Jurkat, Clone E6-1 (cell line): ENCODE measurements at regions not wholly inside any gene's neighbourhood (a gene's known extent, or its start where the extent isn't known, plus 50 kb on each side); places are given as distances from the start of the nearest gene placed in this dataset.
"Not testable (repeated sequence)": the region's sequence is repeated elsewhere in the genome, so short reads cannot be mapped to it uniquely, and the experiment has no call there.

Experiments
- DNase-seq: peaks from one replicate; pipeline ENCODE4 v3.0.0-alpha.2; 2011; ENCODE audit warnings: low read depth, low spot score
- H3K4me3 ChIP-seq: 2 replicates; pipeline ENCODE4 v1.5.1; 2011; ENCODE audit warnings: mild to moderate bottlenecking, low read length, control low read depth, moderate library complexity

DNA sequence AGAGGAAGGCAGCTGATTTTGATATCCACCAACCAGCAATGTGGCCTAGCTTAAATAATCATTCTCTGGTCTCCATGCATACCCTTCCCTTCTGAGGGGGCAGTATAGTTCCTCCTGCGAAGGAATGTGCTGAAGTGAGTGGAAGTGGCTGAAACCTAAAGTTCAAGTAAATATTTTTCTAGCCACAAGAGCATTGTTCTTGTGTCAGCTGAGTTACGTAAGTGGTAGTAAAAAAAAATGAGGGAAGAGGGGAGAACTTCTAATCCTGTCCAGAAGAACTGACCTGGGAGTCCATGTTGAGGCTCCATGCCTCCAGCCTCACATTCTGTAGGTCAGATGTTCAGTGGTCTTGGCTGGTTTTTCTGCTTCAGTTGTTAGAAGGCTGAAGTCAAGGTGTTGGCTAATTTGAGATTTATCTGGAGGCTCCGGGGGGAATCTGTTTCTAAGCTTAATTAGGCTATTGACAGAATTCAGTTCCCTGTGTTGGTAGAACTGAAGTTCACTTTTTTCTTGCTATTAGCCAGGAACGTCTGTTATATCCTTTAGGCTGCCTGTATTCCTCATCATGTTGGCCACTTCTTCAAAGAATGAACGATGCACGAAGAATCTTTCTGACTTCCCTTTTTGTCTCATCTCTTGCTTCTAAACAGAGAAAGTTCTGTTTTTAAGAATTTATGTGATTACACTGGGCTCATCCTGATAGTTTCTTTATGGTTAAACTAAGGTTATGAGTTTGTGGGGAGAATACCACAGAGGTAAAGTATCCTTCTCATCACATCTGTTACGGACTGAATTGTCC is 207.1 kb upstream of the PRSS16 start:
- H3K4me3 ChIP-seq = no peak overlapping the region
- no peak for DNase-seq

DNA sequence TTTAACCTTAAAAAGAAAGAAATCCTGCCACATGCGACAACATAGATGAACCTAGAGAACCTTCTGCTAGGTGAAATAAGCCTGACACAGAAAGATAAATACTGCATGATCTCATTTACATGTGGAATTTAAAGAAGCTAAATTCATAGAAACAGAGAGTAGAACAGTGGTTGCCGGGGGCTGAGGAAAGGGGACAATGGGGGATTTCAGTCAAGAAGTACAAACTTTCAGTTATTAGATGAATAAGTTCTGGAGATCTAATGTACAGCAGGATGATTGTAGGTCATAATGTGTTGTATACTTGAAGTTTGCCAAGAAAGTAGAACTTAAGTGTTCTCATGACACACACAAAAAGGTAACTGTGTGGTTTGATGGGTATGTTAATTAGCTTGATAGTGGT is 204.3 kb upstream of the PRSS16 start:
- no peak overlapping the region for H3K4me3 ChIP-seq
- DNase-seq = no peak

DNA sequence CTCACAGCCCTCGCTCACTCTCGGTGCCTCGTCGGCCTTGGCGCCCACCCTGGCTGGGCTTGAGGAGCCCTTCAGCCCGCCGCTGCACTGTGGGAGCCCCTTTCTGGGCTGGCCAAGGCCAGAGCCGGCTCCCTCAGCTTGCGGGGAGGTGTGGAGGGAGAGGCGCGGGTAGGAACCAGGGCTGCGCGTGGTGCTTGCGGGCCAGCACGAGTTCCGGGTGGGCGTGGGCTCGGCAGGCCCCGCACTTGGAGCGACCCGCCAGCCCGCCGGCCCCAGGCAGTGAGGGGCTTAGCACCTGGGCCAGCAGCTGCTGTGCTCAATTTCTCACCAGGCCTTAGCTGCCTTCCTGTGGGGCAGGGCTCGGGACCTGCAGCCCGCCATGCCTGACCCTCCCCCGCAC is 202.4 kb upstream of the PRSS16 start:
- not testable (repeated sequence) for H3K4me3 ChIP-seq, DNase-seq

DNA sequence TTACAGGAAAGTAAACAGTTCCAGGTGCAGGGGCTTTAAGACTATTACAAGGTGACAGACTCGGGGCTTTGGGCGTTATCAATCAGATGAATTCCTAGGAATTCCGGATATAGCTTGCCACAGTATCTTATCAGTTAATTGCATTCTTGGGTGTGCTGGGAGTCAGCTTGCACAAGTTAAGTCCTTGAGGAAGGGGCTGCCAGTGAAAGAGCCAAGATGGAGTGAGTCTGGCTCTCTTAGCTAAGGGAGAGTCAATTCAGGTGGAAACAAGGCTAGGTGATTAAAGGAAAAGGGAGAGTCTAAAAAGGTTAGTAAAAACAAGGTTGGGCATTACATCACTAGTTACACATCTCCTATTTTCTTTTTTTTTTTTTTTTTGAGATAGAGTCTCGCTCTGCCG is 199.8 kb upstream of the PRSS16 start:
- not testable (repeated sequence) for DNase-seq, H3K4me3 ChIP-seq

DNA sequence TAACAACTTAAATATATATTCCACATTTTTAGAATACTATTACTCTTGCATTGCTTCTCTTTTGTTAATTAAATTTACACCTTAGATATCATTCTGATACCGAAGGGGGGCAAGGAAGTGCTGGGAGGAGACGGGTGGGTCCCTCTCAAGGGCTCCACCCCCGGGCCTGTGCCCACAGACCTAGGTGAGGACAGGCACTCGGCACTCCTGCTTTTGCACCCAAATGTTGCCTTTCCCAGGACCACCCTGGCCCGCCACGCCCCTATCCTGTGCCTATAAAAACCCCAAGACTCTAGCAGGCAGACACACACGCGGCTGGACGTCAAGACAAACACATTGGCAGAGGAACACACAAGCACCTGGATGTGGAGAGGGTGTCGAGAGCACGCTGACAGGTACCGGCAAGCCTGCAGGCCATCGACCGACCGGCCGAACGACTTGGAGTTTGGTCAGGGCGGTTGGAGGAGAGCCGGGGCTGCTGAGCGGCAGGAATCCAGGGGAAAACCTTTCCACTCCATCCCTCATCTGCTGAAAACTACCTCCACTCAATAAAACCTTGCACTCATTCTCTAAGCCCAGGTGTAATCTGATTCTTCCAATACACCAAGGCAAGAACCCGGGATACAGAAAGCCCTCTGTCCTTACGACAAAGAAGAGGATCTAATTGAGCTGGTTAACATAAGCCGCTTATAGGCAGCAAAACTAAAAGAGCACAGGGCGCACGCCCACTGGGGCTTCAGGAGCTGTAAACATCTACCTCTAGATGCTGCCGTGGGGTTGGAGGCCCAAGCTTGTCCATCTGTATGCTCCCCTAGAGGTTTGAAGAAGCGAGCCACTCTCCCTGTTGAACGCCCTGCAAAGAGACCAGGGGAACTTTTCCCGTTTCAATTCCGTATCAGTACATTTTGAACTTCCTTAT is 197.4 kb upstream of the PRSS16 start:
- DNase-seq = no peak
- no peak overlapping the region for H3K4me3 ChIP-seq

DNA sequence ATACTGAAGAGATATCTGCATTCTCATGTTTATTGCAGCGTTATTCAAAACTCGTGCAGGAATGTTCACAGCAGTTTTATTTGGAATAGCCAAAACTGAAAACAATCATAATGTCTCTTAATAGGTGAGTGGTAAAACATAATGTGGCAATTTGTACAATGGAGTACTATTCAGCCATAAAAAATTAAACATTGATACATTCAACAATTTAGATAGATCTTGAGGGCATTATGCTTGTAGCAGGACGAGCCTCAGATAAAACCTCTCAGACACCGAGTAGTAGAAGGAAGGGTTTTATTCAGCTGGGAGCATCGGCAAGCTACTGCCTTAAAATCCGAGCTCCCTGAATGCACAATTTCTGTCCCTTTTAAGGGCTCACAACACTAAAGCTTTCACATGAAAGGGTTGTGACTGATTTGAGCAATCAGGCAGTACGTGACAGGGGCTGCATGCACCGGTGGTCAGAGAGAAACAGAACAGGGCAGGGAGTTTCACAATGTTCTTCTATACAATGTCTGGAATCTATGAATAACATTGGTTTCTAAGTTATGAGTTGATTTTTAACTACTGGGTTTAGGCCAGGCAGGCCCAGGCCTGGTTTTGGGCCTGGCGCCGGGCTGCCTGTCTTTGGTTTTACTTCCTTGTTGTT is 195.3 kb upstream of the PRSS16 start:
- DNase-seq, H3K4me3 ChIP-seq: not testable (repeated sequence)

DNA sequence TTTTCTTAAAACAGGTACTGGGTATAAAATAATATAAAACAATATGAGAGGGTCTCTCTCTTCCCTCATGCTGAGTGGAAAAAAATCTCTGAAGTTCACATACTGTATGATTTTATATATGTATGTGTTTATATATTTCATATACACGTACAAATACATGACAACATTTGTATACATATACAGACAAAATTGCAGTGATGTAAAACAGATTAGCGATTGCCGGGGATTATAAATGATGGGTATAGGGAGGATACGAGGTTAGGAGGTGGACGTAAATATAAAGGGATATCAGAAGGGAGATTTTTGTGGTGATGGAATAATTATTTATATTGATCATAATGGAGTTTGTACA is 194.8 kb upstream of the PRSS16 start:
- no peak for DNase-seq
- H3K4me3 ChIP-seq = no peak overlapping the region

DNA sequence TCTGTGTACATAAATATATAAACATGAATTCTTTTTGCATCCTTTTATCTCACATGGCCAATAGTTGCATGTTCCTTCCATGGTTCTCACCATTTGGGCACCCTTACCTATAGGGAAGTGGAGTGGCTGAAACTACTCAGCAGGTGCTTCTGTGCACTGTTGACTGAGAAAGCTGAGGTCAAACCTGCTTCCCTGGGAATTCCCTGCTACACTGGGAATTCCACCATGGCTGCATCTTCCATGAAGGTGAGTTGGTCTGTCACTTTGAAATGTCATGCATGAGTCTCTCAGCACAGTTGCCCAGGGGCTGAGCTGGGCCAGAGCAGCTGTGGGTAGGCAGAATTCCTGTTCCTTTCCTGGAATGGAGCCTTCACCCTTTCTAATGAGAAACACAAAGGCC is 193.8 kb upstream of the PRSS16 start:
- DNase-seq = no peak
- no peak overlapping the region for H3K4me3 ChIP-seq

DNA sequence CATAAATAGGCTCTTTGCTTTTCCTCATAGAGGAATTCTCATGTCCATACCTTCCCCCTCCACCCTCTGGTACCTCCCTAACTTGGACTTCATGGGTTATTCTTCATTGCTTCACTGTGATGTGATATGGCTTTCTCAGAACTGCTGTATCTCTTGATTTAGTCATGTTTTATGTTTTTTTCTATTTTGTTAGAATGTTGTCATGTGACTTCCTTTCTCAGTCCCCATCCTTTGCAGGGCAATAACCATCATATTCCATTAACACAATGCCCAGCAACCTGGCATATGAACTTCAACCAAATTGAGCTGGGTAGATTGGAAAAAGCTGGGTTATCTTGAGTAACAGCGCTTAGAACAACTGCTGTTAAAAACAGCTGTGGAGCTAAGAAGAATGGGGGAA is 190.9 kb upstream of the PRSS16 start:
- no peak for DNase-seq
- H3K4me3 ChIP-seq = no peak overlapping the region

DNA sequence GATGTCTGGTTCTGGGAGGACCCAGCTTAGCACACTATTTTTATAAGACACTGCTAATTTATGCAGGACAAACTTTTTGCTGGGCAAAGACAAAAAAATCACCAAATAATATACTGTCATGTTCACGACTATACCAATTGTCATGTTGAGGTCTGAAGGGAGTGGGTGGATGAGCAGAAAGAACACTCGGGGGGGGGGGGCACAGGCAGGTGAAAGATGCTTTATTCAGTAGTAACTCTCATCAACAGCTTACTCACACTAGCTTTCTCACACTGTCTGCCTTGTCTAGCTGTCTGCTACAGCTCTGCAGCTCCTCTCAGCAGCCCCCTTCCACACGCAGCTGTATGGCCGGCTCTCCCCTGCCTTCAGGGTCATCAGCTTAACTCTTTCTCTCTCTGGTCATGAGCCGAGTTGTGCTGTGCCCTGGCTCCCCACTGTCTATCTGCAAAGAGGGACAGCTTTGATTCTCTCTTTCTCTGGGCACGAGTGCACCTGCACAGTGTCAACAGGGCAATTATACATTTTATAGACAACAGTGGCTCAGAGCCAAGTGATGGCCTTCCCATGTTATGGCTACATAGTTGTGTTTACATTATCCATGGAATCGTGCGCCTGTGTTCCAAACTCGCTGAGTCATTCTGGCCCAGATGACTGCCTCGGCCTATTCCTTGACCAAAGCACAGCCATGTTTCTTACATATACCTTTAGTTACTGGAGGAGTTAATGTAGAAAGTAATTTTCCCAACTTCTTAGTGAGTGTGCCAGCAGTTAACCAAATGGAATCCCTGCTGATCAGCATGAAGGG is 187.7 kb upstream of the PRSS16 start:
- no peak overlapping the region for H3K4me3 ChIP-seq
- DNase-seq = no peak

DNA sequence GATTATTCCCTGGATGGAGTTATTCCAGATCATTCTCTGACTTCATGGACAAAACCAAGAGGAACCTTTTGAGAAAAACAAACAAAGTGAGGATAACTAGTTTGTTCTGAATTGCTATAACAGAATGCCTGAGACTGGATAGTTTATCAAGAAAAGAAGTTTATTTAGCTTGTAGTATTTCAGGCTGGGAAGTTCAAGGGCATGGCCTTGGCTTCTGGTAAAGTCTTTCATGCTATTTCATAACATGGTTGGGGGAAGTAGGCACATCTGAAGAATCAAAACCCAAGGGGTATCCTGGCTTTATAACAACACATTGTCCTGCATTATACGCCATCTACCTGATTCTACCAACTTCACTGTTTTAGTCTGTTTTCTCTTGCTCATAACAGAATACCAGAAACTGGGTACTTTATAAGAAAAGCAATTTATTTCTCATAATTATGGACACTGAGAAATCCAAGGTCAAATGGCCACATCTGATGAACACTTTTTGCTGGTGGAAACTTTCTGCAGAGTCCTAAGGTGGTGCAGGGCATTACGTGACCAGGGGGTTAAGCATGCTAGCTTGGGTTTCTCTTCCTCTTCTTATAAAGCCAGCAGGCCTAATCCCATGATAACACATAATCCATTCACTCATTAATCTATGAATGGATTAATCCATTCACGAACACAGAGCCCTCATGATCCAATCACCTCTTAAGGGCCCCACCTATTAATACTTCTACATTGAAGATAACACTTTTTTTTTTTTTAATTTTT is 186.1 kb upstream of the PRSS16 start:
- no peak overlapping the region for H3K4me3 ChIP-seq
- DNase-seq = no peak

DNA sequence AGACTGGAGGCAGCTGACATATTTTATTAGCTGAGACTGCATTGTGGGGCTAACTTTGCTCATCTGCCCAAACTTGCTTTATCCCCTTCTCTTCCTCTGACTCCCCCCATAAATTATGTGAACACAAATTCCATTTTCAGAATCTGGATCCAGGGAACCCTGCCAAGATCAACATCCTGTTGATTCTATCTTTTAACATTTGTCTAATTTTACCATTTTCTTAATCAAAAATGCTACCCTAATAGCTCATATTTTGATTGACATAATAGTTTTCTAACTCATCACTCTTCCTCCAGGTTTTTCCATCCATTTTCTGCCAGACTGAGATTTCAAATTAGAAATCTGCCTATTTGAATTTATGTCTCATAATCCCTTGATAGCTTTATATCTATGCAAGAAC is 184.7 kb upstream of the PRSS16 start:
- no peak for DNase-seq

DNA sequence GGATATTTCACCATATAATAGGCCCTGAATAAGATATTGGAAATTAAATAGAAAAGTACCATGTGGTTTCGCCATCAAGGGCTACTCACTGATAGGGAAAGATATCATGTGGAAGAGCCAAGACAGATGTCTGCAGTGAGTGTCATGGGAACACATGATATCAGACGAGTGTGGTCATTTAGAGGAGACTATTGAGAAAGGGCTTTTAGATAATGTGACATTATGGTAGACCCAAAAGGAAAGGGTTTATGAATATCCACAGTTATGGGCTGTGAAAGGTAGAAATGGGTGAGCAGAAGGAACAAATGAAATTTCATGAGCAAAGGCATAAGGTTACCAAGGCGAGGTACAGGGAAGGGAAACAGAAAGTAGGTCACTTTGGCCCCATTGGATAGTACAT is 182.3 kb upstream of the PRSS16 start:
- no peak for DNase-seq
- no peak overlapping the region for H3K4me3 ChIP-seq

More for the DNA sequence above, 184.7 kb upstream of the PRSS16 start:
- H3K4me3 ChIP-seq = no peak overlapping the region

DNA sequence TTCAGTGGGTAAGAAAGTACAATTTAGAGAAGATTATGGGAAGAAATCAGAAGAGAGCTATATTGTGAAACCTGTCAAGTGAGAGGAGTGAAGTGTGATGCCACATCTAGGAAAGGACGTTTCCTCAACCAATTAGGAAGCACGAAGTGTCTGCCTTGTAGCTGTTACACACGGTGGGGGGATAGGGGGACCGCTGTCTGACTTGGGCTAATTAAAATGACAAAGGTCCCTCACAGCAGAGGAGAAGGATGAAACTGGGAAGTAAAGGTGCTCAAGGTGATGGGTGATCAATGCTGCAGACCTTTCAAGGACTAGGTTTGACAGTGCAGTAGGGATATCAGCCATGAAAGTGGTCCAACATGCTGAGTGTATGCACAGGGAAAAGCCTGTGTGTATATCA is 181.1 kb upstream of the PRSS16 start:
- no peak overlapping the region for H3K4me3 ChIP-seq
- DNase-seq = no peak

DNA sequence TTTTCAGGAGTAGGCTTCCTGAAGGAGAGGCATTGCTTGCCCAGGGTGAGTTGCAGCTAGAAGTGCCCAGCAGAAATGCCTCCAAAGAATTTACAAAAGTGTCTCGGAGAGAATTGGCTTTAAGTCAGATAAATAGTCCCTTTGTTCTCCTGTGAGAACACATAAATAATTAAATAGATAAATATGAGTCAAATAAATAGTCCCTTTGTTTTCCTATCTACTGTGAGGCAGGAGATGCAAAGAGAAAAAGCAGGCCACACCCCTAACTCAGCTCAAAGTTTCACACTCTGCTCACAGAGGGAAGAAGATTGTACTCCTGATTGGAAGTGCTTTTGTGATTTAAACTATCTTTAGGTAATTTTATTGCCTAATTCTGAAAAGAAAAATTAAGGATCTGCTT is 180.7 kb upstream of the PRSS16 start:
- no peak for DNase-seq
- no peak overlapping the region for H3K4me3 ChIP-seq

DNA sequence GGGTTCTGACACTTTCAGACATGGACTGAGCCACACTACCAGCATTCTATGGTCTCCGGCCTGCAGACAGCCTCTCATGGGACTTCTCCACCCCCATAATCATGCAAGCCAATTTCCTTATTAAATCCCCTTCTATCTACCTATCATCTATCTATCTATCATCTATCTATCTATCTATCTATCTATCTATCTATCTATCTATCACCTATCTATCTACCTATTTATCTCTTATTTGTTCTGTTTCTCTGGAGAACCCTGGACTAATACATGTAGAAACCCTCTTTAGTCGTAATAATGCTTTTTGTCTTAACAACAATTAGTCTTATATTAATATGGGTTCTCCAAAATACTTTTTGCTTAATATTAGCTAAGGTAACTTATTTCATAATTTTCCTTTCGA is 174.1 kb upstream of the PRSS16 start:
- DNase-seq = no peak
- no peak overlapping the region for H3K4me3 ChIP-seq

DNA sequence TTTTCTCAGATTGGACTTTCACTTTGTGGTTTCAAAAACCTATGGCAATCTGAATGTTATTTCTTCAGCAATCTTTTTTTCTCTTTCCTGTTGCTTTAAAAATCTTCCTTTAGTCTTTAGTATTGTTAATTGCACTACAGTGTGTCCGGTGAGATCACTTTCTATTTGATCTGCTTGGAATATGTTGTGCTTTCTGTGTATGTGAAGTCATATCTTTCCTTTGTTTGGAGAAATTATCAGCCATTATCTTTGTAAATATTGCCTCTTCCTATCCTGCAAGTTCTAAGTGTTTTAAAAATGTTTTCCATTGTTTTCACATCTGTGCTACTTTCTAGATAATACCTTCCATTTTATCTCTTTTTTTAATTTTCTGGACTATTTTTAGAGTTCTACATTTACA is 171.4 kb upstream of the PRSS16 start:
- H3K4me3 ChIP-seq = no peak overlapping the region
- DNase-seq = no peak

DNA sequence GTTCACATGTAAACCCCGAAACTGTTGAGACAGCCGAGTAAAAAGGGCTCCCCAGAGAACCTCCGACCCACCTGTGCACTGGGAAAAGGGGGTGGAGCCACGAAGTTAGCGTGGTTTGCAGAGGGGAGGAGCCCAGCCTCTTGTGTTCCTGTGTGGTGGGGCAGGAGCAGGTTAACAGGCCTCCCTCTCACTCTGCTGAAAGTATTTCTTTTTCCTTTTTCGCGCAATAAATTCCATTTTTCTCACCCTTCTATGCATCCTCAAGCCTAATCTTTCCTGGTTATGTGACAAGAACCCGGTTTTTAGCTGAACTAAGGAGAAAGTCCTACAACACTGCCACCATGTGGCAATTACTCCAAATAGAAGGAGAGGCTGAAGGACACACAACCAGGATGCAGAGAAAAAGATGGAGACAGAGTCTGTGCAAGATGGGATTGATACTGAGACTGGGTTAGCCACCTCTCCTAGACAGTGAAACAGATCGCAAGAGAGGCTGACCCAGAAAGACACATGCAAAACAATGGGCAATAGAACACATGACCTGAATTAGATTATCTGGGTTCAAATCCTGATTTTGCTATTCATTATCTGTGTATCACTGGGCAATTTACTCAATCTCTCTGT is 168.7 kb upstream of the PRSS16 start:
- peak; percentile 39 for DNase-seq
- peak overlapping the region; percentile 53 for H3K4me3 ChIP-seq
